SU-DHL-6 (cell line): ENCODE measurements at regions not wholly inside any gene's neighbourhood (a gene's known extent, or its start where the extent isn't known, plus 50 kb on each side); places are given as distances from the start of the nearest gene placed in this dataset.

Source experiments
- H2AFZ ChIP-seq: fragments of 200-600 bp; sonication (generic); 2 replicates; pipeline ENCODE4 v1.6.1; 2014; ENCODE audit warnings: low read depth, mild to moderate bottlenecking, moderate library complexity, mixed read lengths, antibody characterized with exemption, low read length; ENCODE audit not compliant: severe bottlenecking
- H3F3A ChIP-seq: fragments of 200-600 bp; shearing (Covaris generic); 2 replicates; pipeline ENCODE4 v1.6.0; 2016; ENCODE audit warnings: antibody characterized with exemption, mild to moderate bottlenecking; ENCODE audit not compliant: insufficient read depth
- H3K27ac ChIP-seq: fragments of 200-600 bp; sonication (generic); 2 replicates; pipeline ENCODE4 v1.5.1; 2016; ENCODE audit warnings: low read depth, mild to moderate bottlenecking, low read length, moderate library complexity, mixed read lengths
- H3K27me3 ChIP-seq: fragments of 200-600 bp; sonication (generic), shearing (Covaris generic); 2 replicates; pipeline ENCODE4 v1.6.0; 2014; ENCODE audit warnings: mild to moderate bottlenecking, low read length
- H3K36me3 ChIP-seq: fragments of 200-600 bp; sonication (generic); 2 replicates; pipeline ENCODE4 v1.6.1; 2014; ENCODE audit warnings: mild to moderate bottlenecking, low read length, mixed read lengths
- H3K4me2 ChIP-seq: fragments of 300-600, 200-600 bp; shearing (Covaris generic), sonication (generic); 2 replicates; pipeline ENCODE4 v1.6.0; 2014; ENCODE audit warnings: low read length, low read depth, mild to moderate bottlenecking; ENCODE audit not compliant: poor library complexity, severe bottlenecking
- H3K4me3 ChIP-seq: fragments of 200-600 bp; sonication (generic); 2 replicates; pipeline ENCODE4 v1.5.1; 2014; ENCODE audit warnings: antibody characterized with exemption, low read length, mild to moderate bottlenecking, mixed read lengths; ENCODE audit not compliant: insufficient read depth, poor library complexity, severe bottlenecking
- H3K79me2 ChIP-seq: fragments of 200-600 bp; sonication (generic); 2 replicates; pipeline ENCODE4 v1.6.1; 2014; ENCODE audit warnings: mild to moderate bottlenecking, low read length, moderate library complexity; ENCODE audit not compliant: insufficient read depth
- H3K9ac ChIP-seq: fragments of 200-600 bp; sonication (generic); 2 replicates; pipeline ENCODE4 v1.7.0; 2014; ENCODE audit warnings: mild to moderate bottlenecking, low read length
- H3K9me2 ChIP-seq: fragments of 200-600 bp; sonication (generic); replicated peaks from 2 replicates; pipeline ENCODE4 v1.6.1; 2014; ENCODE audit warnings: low read length; ENCODE audit not compliant: insufficient read depth
- H3K9me3 ChIP-seq: fragments of 200-600 bp; sonication (generic); 2 replicates; pipeline ENCODE4 v1.6.1; 2014; ENCODE audit warnings: low read length, mixed read lengths; ENCODE audit not compliant: insufficient read depth
- H4K20me1 ChIP-seq: fragments of 200-600 bp; sonication (generic); 2 replicates; pipeline ENCODE4 v1.6.1; 2014; ENCODE audit warnings: low read depth, mild to moderate bottlenecking, antibody characterized with exemption, low read length, moderate library complexity, mixed read lengths
- EZH2phosphoT487 ChIP-seq: fragments of 200-600 bp; sonication (generic), shearing (Covaris generic); conservative IDR thresholded peaks from 2 replicates; pipeline ENCODE4 v1.6.1; 2018; ENCODE audit warnings: mild to moderate bottlenecking, antibody characterized with exemption, low read length, moderate library complexity, mixed read lengths
- TF ChIP-seq, protein P1 (sequence below): fragments of 200-600 bp; sonication (generic); IDR thresholded peaks from one replicate; pipeline ENCODE4 v1.5.1; 2017; ENCODE audit warnings: antibody characterized with exemption, mild to moderate bottlenecking, low read length, moderate library complexity; ENCODE audit not compliant: insufficient read depth, poor library complexity, severe bottlenecking

DNA sequence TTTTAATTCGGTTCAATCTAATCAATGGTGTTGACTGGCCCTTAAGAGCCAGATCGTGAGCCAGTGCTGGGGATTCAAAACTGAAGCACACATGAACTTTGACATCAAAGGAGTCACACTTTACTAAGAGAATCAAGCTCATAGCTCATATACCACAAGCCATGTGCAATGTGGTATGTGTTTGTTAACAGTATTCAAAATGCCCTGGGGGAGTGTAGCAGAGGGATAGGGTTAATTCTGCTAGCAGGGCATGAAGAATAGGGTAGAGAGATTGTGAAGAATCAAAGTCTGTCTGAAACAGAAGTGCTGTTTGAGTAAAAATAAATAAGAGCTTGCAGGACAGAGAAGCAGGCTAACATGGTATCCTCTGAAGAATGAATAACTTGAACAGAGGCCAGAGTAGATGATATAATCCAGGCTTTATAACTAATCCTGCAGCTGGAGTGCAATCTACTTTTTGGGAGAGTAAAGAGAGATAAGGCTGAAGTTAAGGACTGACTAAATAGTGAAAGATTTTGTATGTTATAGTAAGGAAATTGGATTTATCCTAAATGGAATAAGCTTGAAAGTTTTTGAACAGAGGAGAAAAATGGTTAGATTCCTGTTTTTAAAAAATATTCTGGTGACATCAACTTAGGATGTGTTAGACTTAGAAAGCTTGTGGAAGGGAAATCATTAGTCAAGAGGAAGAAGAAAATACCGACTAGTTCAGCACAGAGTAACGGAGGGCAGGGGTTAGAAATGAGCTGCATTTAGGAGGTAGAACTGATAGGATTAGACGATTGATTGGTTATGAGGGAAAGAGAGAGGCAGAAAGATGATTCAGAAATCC lies 292.0 kb downstream of the NFKBIZ start:
- TF ChIP-seq EZH2phosphoT487, result no peak
- TF ChIP-seq, protein P1, sequence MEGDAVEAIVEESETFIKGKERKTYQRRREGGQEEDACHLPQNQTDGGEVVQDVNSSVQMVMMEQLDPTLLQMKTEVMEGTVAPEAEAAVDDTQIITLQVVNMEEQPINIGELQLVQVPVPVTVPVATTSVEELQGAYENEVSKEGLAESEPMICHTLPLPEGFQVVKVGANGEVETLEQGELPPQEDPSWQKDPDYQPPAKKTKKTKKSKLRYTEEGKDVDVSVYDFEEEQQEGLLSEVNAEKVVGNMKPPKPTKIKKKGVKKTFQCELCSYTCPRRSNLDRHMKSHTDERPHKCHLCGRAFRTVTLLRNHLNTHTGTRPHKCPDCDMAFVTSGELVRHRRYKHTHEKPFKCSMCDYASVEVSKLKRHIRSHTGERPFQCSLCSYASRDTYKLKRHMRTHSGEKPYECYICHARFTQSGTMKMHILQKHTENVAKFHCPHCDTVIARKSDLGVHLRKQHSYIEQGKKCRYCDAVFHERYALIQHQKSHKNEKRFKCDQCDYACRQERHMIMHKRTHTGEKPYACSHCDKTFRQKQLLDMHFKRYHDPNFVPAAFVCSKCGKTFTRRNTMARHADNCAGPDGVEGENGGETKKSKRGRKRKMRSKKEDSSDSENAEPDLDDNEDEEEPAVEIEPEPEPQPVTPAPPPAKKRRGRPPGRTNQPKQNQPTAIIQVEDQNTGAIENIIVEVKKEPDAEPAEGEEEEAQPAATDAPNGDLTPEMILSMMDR, result no peak
- Histone ChIP-seq H3K27me3 (no peaks in the 10 kb centered on the region), H3K36me3 (no peaks in the 10 kb centered on the region), H3K27ac (no peak overlapping the region), H3K9me3 (no peaks in the 10 kb centered on the region), H3F3A (no peaks in the 10 kb centered on the region), H3K4me3 (no peak overlapping the region), H3K4me2 (no peak overlapping the region), H2AFZ (no peak overlapping the region), H3K9ac (no peak overlapping the region), H3K79me2 (no peaks in the 10 kb centered on the region), H4K20me1 (no peaks in the 10 kb centered on the region), H3K9me2 (no peaks in the 10 kb centered on the region)

DNA sequence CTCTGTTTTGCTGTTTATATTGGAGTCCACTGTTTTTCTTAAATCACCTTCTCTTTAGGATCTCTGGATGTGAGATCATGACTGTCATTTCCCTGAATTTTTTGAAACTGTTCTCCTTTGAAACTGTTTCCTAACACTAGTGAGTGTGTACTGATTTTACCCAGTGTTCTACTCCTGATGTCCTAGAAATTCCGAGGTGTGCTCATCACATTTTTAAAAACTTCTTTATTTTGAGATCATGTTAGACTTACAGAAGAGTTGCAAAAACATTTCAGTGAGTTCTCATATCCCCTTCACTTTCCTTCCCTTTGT lies 292.6 kb downstream of the NFKBIZ start:
- Histone ChIP-seq H2AFZ (no peak overlapping the region), H3K79me2 (no peaks in the 10 kb centered on the region)

DNA sequence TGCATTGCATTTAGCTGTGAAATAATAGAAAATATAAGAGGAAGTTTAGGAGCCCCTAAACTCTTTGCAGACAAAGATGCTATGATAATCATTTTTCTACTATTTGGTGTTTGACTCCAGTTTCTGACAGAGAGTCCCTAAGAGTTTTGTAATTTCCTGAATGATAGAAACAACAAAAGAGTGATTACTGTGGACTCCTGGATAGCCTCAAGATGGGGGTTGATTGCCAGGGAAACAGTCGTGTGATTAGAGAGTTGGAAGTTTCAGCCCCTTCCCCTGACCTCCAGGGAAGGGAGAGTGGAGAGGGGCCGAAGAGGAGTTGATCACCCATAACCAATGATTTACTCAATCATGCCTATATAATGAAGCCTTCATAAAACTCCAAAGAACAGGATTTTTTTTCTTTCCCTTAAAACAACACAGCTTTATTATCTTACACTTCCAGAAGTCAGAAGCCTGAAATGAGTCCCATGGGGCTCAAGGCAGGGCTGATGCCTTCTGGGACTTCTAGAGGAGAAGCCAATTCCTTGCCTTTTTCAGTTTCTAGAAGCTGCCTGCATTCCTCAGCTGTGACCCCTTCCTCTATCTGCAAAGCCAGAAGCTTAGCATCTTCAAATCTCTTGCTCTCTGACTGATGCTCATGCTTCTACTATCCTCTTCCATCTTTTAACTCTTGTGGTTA lies 292.3 kb upstream of the ZPLD1 start:
- H3K36me3 ChIP-seq, result no peaks in the 10 kb centered on the region
- TF ChIP-seq, protein P1, result no peak
- TF ChIP-seq EZH2phosphoT487, result no peak
- no peak overlapping the region for H3K27ac ChIP-seq
- no peak overlapping the region for H3K4me3 ChIP-seq
- no peak overlapping the region for H2AFZ ChIP-seq
- H4K20me1 ChIP-seq, result no peaks in the 10 kb centered on the region
- no peaks in the 10 kb centered on the region for H3K9me2 ChIP-seq
- no peaks in the 10 kb centered on the region for H3K9me3 ChIP-seq
- H3K27me3 ChIP-seq, result no peaks in the 10 kb centered on the region
- H3K79me2 ChIP-seq, result no peaks in the 10 kb centered on the region
- H3K4me2 ChIP-seq, result no peak overlapping the region
- no peak overlapping the region for H3K9ac ChIP-seq
- no peaks in the 10 kb centered on the region for H3F3A ChIP-seq

More for the DNA sequence above, 292.6 kb downstream of the NFKBIZ start:
- Histone ChIP-seq H3K9ac (no peak overlapping the region), H3F3A (no peaks in the 10 kb centered on the region), H4K20me1 (no peaks in the 10 kb centered on the region), H3K4me2 (no peak overlapping the region), H3K27me3 (no peaks in the 10 kb centered on the region), H3K4me3 (no peak overlapping the region), H3K27ac (no peak overlapping the region), H3K9me3 (no peaks in the 10 kb centered on the region), H3K36me3 (no peaks in the 10 kb centered on the region), H3K9me2 (no peaks in the 10 kb centered on the region)
- no peak for TF ChIP-seq EZH2phosphoT487
- TF ChIP-seq, protein P1, result no peak
